HG02678 (cell line): ENCODE measurements at regions not wholly inside any gene's neighbourhood (a gene's known extent, or its start where the extent isn't known, plus 50 kb on each side); places are given as distances from the start of the nearest gene placed in this dataset.

Experiments
- ATAC-seq: cut with Tn5 transposase; IDR thresholded peaks from one replicate; pipeline ENCODE4 v1.9.1; 2021; ENCODE audit warnings: mild to moderate bottlenecking, moderate library complexity; ENCODE audit not compliant: unreplicated experiment

- ATAC-seq, result no peak
These were observed 182.6 kb upstream of the THSD7B start for GRCh38 chr2:136582628-136583205.

- no peak for ATAC-seq
These were observed 193.0 kb upstream of the THSD7B start for GRCh38 chr2:136572335-136572734.

GRCh38 chr2:136557203-136557602 is 208.1 kb upstream of the THSD7B start:
- ATAC-seq, result no peak

GRCh38 chr2:136550181-136550580 is 215.2 kb upstream of the THSD7B start:
- no peak for ATAC-seq

- ATAC-seq, result no peak
These were observed 226.0 kb upstream of the THSD7B start for GRCh38 chr2:136539355-136539754.

GRCh38 chr2:136538489-136538888 is 226.9 kb upstream of the THSD7B start:
- ATAC-seq, result no peak

- no peak for ATAC-seq
These were observed 230.5 kb upstream of the THSD7B start for GRCh38 chr2:136534811-136535210.

- ATAC-seq, result no peak
These were observed 233.2 kb upstream of the THSD7B start for GRCh38 chr2:136532171-136532570.

- no peak for ATAC-seq
These were observed 233.6 kb upstream of the THSD7B start for GRCh38 chr2:136531731-136532130.

- no peak for ATAC-seq
These were observed 235.2 kb upstream of the THSD7B start for GRCh38 chr2:136530146-136530545.

GRCh38 chr2:136527560-136527959 is 237.8 kb upstream of the THSD7B start:
- no peak for ATAC-seq

GRCh38 chr2:136522724-136523123 is 242.6 kb upstream of the THSD7B start:
- no peak for ATAC-seq

- ATAC-seq, result no peak
These were observed 247.6 kb upstream of the THSD7B start for GRCh38 chr2:136517716-136518115.

- no peak for ATAC-seq
These were observed 255.1 kb upstream of the THSD7B start for GRCh38 chr2:136510244-136510643.

- no peak for ATAC-seq
These were observed 259.9 kb upstream of the THSD7B start for GRCh38 chr2:136505462-136505861.

GRCh38 chr2:136502660-136503059 is 262.7 kb upstream of the THSD7B start:
- ATAC-seq, result no peak

- no peak for ATAC-seq
These were observed 267.6 kb upstream of the THSD7B start for GRCh38 chr2:136497709-136498108.

GRCh38 chr2:136496966-136497365 is 268.4 kb upstream of the THSD7B start:
- no peak for ATAC-seq

- ATAC-seq, result peak; percentile 67
These were observed 269.7 kb upstream of the THSD7B start for GRCh38 chr2:136495636-136496035.

- no peak for ATAC-seq
These were observed 272.4 kb upstream of the THSD7B start for GRCh38 chr2:136492901-136493300.

- no peak for ATAC-seq
These were observed 275.2 kb upstream of the THSD7B start for GRCh38 chr2:136490100-136490499.

GRCh38 chr2:136487421-136487820 is 277.9 kb upstream of the THSD7B start:
- no peak for ATAC-seq

GRCh38 chr2:136486115-136486514 is 279.2 kb upstream of the THSD7B start:
- peak; percentile 68 for ATAC-seq
